Naive thymus-derived CD4-positive, alpha-beta T cell (primary cell): ENCODE measurements at regions not wholly inside any gene's neighbourhood (a gene's known extent, or its start where the extent isn't known, plus 50 kb on each side); places are given as distances from the start of the nearest gene placed in this dataset.

ENCODE experiments used
- ATAC-seq: fragments of 150-1000 bp; cut with Tn5 transposase; 2 replicates; pipeline ENCODE4 v1.10.0; 2021; ENCODE audit warnings: mild to moderate bottlenecking, moderate library complexity
- CTCF ChIA-PET: fragments of 350-600 bp; sonication (Branson Sonifier 250); formaldehyde crosslinking; loops from one replicate; lab custom pipeline; 2021; ENCODE audit warnings: antibody characterized with exemption; lab: Charles Lee
- POLR2A ChIA-PET: fragments of 350-600 bp; sonication (Branson Sonifier 250); formaldehyde crosslinking; loops from one replicate; lab custom pipeline; 2021; ENCODE audit warnings: antibody characterized with exemption, inconsistent platforms; lab: Charles Lee
- DNase-seq, 9 donors: peaks; one replicate each; pipeline versions ENCODE4 v3.0.0 to v3.0.0-alpha.2; 2020 to 2022; ENCODE audit warnings: mixed read lengths in 1 of 9
- H3K27ac ChIP-seq: one replicate; pipeline ENCODE4 v1.7.0; 2013; ENCODE audit warnings: mild to moderate bottlenecking, low read depth, low read length, moderate library complexity
- H3K27me3 ChIP-seq, 2 donors: one replicate each; pipeline ENCODE4 v1.7.0; 2013; ENCODE audit warnings: low read length in 2 of 2, mild to moderate bottlenecking in 2 of 2, moderate library complexity in 2 of 2; ENCODE audit not compliant: control insufficient read depth in 2 of 2, insufficient read depth in 2 of 2
- H3K36me3 ChIP-seq, 3 experiments: 1 replicate in 2 of 3; 2 replicates in 1 of 3; pipeline ENCODE4 v1.7.0; 2013; ENCODE audit warnings: low read length in 3 of 3, mild to moderate bottlenecking in 3 of 3, moderate library complexity in 1 of 3; ENCODE audit not compliant: insufficient read depth in 3 of 3, control insufficient read depth in 2 of 3
- H3K4me1 ChIP-seq, 2 donors: one replicate each; pipeline ENCODE4 v1.7.0; 2013; ENCODE audit warnings: low read length in 2 of 2, mild to moderate bottlenecking in 2 of 2, moderate library complexity in 1 of 2; ENCODE audit not compliant: control insufficient read depth in 2 of 2, insufficient read depth in 2 of 2
- H3K4me3 ChIP-seq: 2 replicates; pipeline ENCODE4 v1.7.0; 2013; ENCODE audit warnings: mild to moderate bottlenecking, low read length
- H3K9me3 ChIP-seq, 3 experiments: 1 replicate in 2 of 3; 2 replicates in 1 of 3; pipeline ENCODE4 v1.7.0; 2013; ENCODE audit warnings: low read length in 3 of 3; ENCODE audit not compliant: control insufficient read depth in 2 of 3
- H3K27ac Mint-ChIP-seq, 9 donors: one replicate each; pipeline ENCODE4 v1.8.0; 2020 to 2022; ENCODE audit warnings: mixed read lengths in 9 of 9, mild to moderate bottlenecking in 8 of 9, moderate library complexity in 5 of 9, inconsistent platforms in 2 of 9
- H3K27me3 Mint-ChIP-seq, 5 donors: one replicate each; pipeline ENCODE4 v1.8.0; 2021 to 2022; ENCODE audit warnings: mixed read lengths in 5 of 5, mild to moderate bottlenecking in 1 of 5
- H3K36me3 Mint-ChIP-seq, 5 donors: one replicate each; pipeline ENCODE4 v1.8.0; 2020 to 2022; ENCODE audit warnings: mixed read lengths in 5 of 5, mild to moderate bottlenecking in 3 of 5, inconsistent platforms in 1 of 5
- H3K4me1 Mint-ChIP-seq, 7 donors: one replicate each; pipeline ENCODE4 v1.8.0; 2020 to 2022; ENCODE audit warnings: mixed read lengths in 7 of 7, mild to moderate bottlenecking in 3 of 7, inconsistent platforms in 1 of 7
- H3K4me3 Mint-ChIP-seq, 10 donors: one replicate each; pipeline ENCODE4 v1.8.0; 2020 to 2022; ENCODE audit warnings: mild to moderate bottlenecking in 10 of 10, mixed read lengths in 10 of 10, moderate library complexity in 6 of 10, inconsistent platforms in 2 of 10
- H3K9me3 Mint-ChIP-seq, 11 donors: one replicate each; pipeline ENCODE4 v1.8.0; 2020 to 2022; ENCODE audit warnings: mixed read lengths in 11 of 11, mild to moderate bottlenecking in 4 of 11, inconsistent platforms in 1 of 11, moderate library complexity in 1 of 11
- intact Hi-C, 2 donors: fragments of 100-400 bp; cut with micrococcal nuclease; formaldehyde crosslinking; loops; one replicate each; pipeline ENCODE4 v1.15.1; 2023

GRCh38 chrY:21315366-21315765 is 195.8 kb upstream of the RBMY1B start:
- POLR2A ChIA-PET, result no interaction called here
- CTCF ChIA-PET, result interaction anchor here (1.2 kb wide), 1 partner anchor 10 kb away, joined by 3 read pairs; no protein-coding TSS in a partner anchor
- ATAC-seq (no peak), DNase-seq (no peak)
- Histone ChIP-seq H3K4me1 (no peaks in the 10 kb centered on the region), H3K27ac (no peak overlapping the region), H3K27me3 (no peaks in the 10 kb centered on the region), H3K9me3 (no peaks in the 10 kb centered on the region), H3K36me3 (no peaks in the 10 kb centered on the region), H3K4me3 (no peak overlapping the region)
- no peak overlapping the region for H3K4me3 Mint-ChIP-seq
- peaks cover 0 to 2% (median 0%) of the 10 kb centered on the region in 5 donors for H3K27me3 Mint-ChIP-seq
- H3K4me1 Mint-ChIP-seq, result no peaks in the 10 kb centered on the region
- H3K27ac Mint-ChIP-seq, result no peak overlapping the region
- H3K9me3 Mint-ChIP-seq, result no peaks in the 10 kb centered on the region
- H3K36me3 Mint-ChIP-seq, result no peaks in the 10 kb centered on the region
- intact Hi-C loops, result no loop called here
